EH (cell line): ENCODE measurements at regions not wholly inside any gene's neighbourhood (a gene's known extent, or its start where the extent isn't known, plus 50 kb on each side); places are given as distances from the start of the nearest gene placed in this dataset.
A peak's percentile ranks its signal among the peaks of the same experiment; 100 is the strongest.

Experiments used
- DNase-seq: peaks from one replicate; pipeline ENCODE4 v3.0.0-alpha.2; 2015; ENCODE audit warnings: low read depth

DNA sequence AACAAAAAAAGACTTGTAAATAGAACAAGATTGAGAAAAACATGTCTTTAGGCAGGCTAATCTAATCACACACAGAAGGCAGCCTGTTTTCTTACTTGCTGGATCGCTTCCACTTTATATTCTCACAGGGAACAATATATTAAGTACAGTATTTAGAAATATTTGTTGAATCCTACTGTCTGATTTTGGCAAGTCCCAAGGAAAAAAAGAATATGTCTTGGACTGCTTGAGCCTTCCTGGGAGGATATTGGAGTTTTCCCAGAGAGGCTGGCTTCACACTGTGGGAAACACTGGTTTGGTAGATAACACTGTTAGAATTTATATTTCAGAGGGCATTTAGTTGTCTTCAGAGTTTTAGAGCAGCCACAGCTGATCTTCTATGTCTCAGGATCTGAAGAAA is 229.7 kb downstream of the PRL start:
- no peak for DNase-seq

DNA sequence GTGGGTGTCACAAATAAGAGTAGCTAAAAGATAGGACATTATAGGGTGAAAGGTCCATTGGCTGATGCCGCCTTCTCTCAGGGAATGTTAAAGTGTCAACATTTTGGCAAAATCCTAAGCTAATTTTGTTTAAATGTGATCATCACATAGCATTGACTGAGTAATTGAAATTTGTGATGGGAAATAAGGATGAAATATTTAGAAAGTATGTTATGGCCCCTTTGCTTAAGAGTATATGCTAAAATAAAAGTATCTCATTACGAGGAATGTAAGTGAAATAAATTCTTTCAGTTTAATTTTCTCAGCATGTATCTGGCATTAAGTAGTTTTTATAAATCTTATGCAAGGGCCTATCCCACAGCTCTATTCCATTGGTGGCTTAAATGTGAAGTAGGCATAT is 229.2 kb downstream of the PRL start:
- DNase-seq: peak; percentile 39

DNA sequence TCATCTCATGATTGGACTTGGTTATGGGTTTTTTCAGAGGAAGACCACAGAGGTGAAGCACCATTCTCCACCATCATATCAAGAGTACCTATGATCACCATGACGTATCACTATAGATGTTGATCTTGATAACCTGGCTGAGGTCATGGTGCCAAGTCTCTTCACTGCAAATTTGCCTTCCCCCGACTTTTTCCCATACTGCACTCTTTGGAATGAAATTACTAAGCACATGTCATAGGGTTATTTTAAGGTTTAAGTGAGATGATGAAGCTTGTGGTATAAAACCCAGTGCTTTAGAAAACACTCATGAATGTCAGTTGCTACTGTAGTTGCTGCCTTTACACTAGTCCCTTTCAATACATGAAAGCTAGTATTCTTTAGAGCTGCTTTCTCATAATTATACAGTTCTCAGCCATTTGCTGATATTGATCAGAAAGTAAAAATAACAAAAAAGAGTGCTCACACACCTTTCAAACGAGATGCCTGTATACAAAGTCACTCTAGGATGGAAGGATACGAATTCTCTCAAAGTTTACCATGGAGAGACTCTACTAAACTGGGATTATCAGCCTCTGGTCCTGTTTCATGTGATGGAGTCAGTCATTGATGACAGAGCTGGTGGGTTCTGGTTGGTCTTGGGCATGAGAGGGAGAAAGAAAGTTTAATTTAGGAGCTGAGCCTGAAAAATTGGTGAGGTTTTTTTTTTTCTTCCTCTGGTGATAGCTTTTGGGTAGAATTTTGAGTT is 228.1 kb downstream of the PRL start:
- DNase-seq: no peak

DNA sequence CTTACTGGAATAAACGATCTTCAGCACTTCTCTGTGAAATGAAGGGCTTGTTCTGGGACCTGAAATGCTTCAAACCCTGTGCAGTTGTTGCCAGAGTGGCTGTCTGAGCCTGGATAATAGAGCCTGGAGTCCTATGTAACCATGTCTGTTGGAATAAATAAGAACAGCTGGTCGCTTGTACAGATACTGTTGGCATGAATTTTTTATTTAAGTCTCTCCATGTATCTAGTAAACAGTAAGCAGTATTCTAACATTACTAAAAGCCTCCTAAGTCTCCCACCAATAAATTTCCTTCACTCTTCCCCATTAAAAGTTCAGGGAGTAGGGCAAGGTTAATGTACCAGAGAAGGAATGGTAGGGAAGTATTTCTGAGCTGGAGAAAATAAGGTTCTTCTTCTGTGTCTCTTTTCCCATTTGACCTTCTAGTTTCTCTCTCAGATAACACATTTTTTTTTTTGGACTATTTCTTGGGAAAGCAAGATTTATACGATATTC is 227.5 kb downstream of the PRL start:
- no peak for DNase-seq

GRCh38 chr6:22071270-22072041 is 225.4 kb downstream of the PRL start:
- DNase-seq: peak; percentile 77

DNA sequence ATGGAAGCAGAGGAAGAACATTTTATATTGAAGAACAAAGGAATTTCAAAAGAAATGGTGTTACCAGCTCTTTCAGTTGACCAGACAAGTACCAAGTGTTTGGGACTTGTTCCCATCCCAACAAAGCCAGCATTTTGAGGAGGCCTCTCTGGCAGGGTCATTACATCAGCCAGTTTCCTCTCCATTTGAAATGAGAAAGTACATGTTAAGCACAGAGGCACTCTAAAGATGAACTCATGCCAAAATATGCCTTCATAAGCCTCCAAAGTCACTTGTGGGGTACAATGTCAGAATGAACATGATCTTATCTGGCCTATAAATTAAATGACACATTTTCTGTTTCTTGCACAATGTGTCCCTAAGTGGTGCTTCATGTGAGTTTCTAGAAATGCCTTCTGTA is 223.9 kb downstream of the PRL start:
- peak; percentile 41 for DNase-seq

DNA sequence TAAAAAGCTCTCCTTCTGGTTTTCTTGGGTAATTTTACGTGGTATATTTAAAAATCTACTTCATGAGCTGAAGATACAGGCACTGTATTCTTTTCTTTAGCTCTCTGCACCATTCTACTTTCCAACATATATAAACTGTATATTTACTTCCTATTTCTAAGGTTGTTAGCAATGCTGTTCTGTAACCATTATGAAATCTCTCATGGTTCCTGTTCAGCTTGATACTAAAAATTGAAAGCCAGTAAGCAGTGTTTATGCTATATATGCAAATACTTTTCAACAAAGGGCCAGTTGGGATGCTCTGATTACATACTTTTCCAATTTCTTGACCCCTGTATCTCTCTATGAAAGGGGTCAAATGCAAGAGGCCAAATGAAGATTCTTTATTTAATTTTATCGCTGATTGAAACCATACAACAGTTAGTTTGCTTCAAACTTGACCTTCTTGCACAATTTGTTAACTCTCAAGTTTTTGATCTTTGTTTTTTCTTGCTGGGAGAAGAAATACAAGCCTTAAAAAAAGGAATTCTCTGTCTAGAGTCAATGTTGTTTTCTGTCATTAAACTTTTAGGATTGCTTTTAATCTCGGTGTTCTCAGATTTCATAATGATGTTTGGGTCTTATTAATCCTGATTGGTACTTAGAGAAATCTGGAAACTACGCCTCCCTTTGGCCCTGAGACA is 223.2 kb downstream of the PRL start:
- DNase-seq: no peak

DNA sequence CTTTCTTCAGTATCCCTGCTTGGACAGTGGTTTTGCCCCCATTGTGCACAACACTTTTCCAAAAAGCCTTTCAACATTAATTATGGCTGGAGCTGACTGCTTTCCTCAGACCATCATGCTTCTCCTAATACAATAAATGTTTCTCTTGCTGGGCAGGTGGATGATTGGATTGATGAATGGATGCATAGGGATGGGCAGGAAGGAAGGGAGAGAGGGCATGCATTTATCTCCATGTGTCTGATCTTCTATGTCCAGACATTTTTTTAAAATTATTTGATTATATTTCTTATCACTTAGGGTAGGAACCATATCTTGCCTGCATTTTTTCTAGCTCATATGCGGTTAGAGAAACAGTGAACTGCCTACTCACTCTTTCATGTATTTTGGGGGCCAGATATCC is 218.5 kb downstream of the PRL start:
- no peak for DNase-seq

DNA sequence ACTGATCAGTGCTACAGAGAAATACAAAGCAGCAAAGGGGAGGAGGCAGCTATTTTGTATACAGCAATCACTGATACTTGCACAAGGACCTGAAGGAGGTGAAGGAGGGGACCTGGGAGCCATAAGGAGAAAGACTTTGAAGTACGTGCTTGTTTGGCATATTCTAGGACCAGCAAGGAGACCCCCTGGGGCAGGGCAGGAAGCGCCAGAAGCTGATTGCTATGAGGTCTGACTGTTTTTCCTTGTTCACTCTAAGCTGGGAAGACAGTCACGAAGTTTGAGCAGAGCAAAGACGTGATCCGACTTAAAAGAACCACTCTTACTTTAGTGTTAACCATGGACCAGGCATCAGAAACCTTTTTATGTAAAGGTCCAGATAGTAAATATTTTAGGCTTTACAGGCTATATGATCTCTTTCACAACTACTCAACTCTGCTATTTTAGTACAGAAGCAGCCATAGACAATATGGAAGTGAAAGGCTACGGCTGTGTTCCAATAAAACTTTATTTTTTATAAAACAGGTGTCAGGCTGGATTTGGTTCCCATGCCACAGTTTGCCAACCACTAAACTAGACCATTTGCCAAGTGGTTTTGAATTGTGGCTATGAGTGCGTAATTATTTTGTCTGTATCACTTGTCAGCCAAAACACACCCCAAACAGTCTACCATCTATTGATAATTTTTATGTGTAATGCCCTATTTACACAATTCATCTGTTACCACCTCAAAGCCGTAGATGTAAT is 217.9 kb downstream of the PRL start:
- DNase-seq: no peak

GRCh38 chr6:22079783-22080182 is 217.1 kb downstream of the PRL start:
- no peak for DNase-seq

GRCh38 chr6:22081709-22082108 is 215.1 kb downstream of the PRL start:
- DNase-seq: no peak

DNA sequence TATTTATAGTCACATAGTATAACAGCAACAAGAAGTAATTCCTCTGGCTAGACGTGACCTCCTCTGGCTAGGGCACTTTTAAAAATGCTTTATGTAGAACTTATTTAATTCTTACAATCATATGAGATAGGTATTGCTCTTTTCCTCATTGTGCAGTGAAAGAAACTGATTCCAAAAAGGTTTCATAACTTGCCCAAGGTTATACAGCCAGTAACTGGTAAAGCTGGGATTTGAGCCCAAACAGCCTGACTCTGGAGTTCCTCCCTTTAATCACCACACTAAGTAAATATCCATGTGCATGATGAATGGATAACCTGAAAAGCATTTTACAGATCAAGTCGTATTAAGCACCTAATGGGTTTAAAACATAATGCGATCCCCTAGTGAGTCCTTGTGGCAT is 214.6 kb downstream of the PRL start:
- DNase-seq: no peak

- DNase-seq: no peak
Measured at GRCh38 chr6:22083119-22083518, 213.7 kb downstream of the PRL start.

- DNase-seq: no peak
Measured at GRCh38 chr6:22087960-22088706, 208.7 kb downstream of the PRL start.

DNA sequence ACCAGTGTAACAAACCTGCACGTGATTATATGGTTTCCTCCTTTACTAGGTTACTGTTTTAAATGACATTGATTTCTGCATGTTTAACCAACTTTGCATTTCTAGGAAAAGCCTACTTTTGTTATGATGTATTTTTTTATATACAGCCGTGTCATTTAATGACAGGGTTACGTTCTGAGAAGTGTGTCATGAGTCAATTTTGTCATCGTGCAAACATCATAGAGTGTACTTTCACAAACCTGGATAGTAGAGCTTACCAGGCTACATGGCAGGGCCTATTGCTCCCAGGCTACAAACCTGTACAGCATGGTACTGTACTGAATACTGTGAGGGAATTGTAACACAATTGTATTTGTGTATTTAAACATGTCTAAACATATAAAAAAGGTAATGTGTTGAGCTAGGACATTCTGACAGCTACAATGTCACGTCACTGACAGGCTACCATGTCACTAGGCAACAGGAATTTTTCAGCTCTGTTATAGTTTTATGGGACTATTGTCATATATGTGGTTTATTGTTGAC is 205.3 kb downstream of the PRL start:
- no peak for DNase-seq

DNA sequence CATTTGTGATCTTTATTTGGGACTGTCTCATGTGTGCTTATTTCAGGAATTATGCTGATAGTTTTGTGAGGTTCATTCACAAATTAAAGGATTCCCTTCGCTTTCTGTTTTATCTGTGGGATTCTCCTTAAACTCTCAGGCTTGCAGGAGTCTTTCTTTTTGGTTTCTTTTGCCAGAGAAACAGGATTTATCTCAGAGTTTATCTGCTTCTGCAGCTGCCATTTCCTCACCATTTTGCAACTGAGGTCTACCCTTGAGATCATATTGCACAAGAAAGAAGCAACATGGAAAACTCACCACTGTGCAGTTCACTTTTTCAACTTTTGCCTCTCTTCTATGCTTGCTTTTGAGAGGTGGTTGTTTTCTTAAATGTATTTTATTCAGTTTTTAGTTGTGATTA is 201.0 kb downstream of the PRL start:
- no peak for DNase-seq

- no peak for DNase-seq
Measured at GRCh38 chr6:22098601-22099031, 198.2 kb downstream of the PRL start.

GRCh38 chr6:22099231-22099630 is 197.6 kb downstream of the PRL start:
- DNase-seq: no peak

- DNase-seq: no peak
Measured at GRCh38 chr6:22099923-22100322, 196.9 kb downstream of the PRL start.

GRCh38 chr6:22101163-22101562 is 195.7 kb downstream of the PRL start:
- no peak for DNase-seq

DNA sequence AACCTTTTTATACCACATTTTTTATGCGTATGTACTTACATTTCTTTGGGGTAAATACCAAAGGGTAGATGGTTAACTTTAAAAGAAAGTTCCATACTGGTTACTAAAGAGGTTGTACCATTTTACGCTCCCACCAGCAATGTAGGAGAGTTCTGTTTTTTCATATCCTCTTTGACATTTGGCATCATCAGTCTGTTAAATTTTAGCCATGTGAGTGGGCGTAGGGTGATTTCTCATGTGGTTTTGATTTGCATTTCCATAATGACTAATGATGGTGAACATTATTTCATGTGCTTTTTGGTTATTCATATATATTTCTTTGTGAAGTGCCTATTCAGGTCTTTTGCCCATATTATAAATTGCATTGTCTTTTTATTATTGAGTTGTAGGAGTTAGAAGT is 194.2 kb downstream of the PRL start:
- no peak for DNase-seq
